ENCODE measurements at regions not wholly inside any gene's neighbourhood (a gene's known extent, or its start where the extent isn't known, plus 50 kb on each side); places are given as distances from the start of the nearest gene placed in this dataset.

- no peak overlapping the region for H3K27ac ChIP-seq
- no peak overlapping the region for H3K4me3 ChIP-seq
- H3K27me3 ChIP-seq (replicated peaks in 1 of 7), result no peaks in the 10 kb centered on the region
- no peak for DNase-seq
- intact Hi-C loops (cut with DNase I; ENCODE audit: low total_unique reads), result no loop called here
- no peaks in the 10 kb centered on the region for H3K36me3 ChIP-seq
- 0 to 80% (median 53%) methylated on average over 1 of the region's 1 CpG for WGBS, 5 donors
- TF ChIP-seq CTCF (IDR thresholded peaks at IDR 0.05 in 8 of 11, conservative IDR thresholded peaks at IDR 0.05 in 3 of 11) (no peak), POLR2AphosphoS5 (IDR thresholded peaks at IDR 0.05) (no peak), POLR2A (IDR thresholded peaks at IDR 0.05) (no peak)
- peaks cover 0 to 7% (median 0%) of the 10 kb centered on the region in 6 donors for H3K4me1 ChIP-seq
- H3K9me3 ChIP-seq, result peaks cover 0 to 3% (median 0%) of the 10 kb centered on the region in 8 donors
Measured at GRCh38 chr4:162343967-162344366, 180.2 kb upstream of the FSTL5 start.

GRCh38 chr4:162341533-162341932 is 177.7 kb upstream of the FSTL5 start:
- Histone ChIP-seq H3K4me3 (no peak overlapping the region), H3K27me3 (replicated peaks in 1 of 7) (no peaks in the 10 kb centered on the region), H3K36me3 (no peaks in the 10 kb centered on the region), H3K4me1 (no peaks in the 10 kb centered on the region), H3K9me3 (peaks cover 0 to 3% (median 0%) of the 10 kb centered on the region in 8 donors), H3K27ac (no peak overlapping the region)
- TF ChIP-seq POLR2AphosphoS5 (IDR thresholded peaks at IDR 0.05) (no peak), CTCF (IDR thresholded peaks at IDR 0.05 in 8 of 11, conservative IDR thresholded peaks at IDR 0.05 in 3 of 11) (no peak), POLR2A (IDR thresholded peaks at IDR 0.05) (no peak)
- WGBS, 5 donors, result 42 to 72% (median 48%) methylated on average over 2 of the region's 2 CpGs
- no peak for DNase-seq
- intact Hi-C loops (cut with DNase I; ENCODE audit: low total_unique reads), result no loop called here

GRCh38 chr4:162323919-162324318 is 160.1 kb upstream of the FSTL5 start:
- Histone ChIP-seq H3K9me3 (no peaks in the 10 kb centered on the region), H3K4me1 (no peaks in the 10 kb centered on the region), H3K4me3 (no peak overlapping the region), H3K27ac (no peak overlapping the region), H3K36me3 (no peaks in the 10 kb centered on the region), H3K27me3 (replicated peaks in 1 of 7) (no peaks in the 10 kb centered on the region)
- intact Hi-C loops (cut with DNase I; ENCODE audit: low total_unique reads), result no loop called here
- DNase-seq, result no peak
- 76 to 88% (median 82%) methylated on average over 3 of the region's 3 CpGs for WGBS, 5 donors
- TF ChIP-seq CTCF (IDR thresholded peaks at IDR 0.05 in 8 of 11, conservative IDR thresholded peaks at IDR 0.05 in 3 of 11), result no peak
- no peak for TF ChIP-seq POLR2AphosphoS5 (IDR thresholded peaks at IDR 0.05)
- TF ChIP-seq POLR2A (IDR thresholded peaks at IDR 0.05), result no peak

- 79 to 93% (median 86%) methylated on average over 8 of the region's 8 CpGs for WGBS, 5 donors
- no peak for DNase-seq
- Histone ChIP-seq H3K4me1 (no peaks in the 10 kb centered on the region), H3K9me3 (no peaks in the 10 kb centered on the region), H3K27ac (no peak overlapping the region), H3K4me3 (no peak overlapping the region), H3K27me3 (replicated peaks in 1 of 7) (no peaks in the 10 kb centered on the region), H3K36me3 (no peaks in the 10 kb centered on the region)
- TF ChIP-seq POLR2A (IDR thresholded peaks at IDR 0.05) (no peak), POLR2AphosphoS5 (IDR thresholded peaks at IDR 0.05) (no peak), CTCF (IDR thresholded peaks at IDR 0.05 in 8 of 11, conservative IDR thresholded peaks at IDR 0.05 in 3 of 11) (no peak)
- intact Hi-C loops (cut with DNase I; ENCODE audit: low total_unique reads), result no loop called here
Measured at GRCh38 chr4:162322054-162322453, 158.3 kb upstream of the FSTL5 start.

Data from spleen (tissue), 11 donors.